H1 (cell line): ENCODE measurements at regions not wholly inside any gene's neighbourhood (a gene's known extent, or its start where the extent isn't known, plus 50 kb on each side); places are given as distances from the start of the nearest gene placed in this dataset.

Experiments used
- BRCA1 ChIP-seq: IDR thresholded peaks from 2 replicates; pipeline ENCODE4 v1.6.1; 2012; ENCODE audit warnings: low read depth, low read length, improper control_type of control experiment
- EP300 ChIP-seq, 2 experiments: IDR thresholded peaks; 1 replicate in 1 of 2; 2 replicates in 1 of 2; pipeline ENCODE4 v1.6.1; 2011 to 2012; ENCODE audit warnings: low read depth in 2 of 2, low read length in 2 of 2, mild to moderate bottlenecking in 2 of 2, borderline replicate concordance in 1 of 2, inconsistent platforms in 1 of 2, moderate library complexity in 1 of 2
- EZH2 ChIP-seq: fragments of 200-600 bp; sonication (generic); IDR thresholded peaks from 2 replicates; pipeline ENCODE4 v1.7.1; 2012; ENCODE audit warnings: low read depth, mild to moderate bottlenecking, moderate library complexity, low read length, inconsistent platforms; ENCODE audit not compliant: severe bottlenecking
- POLR2A ChIP-seq, 2 experiments: IDR thresholded peaks; 1 replicate in 1 of 2; 2 replicates in 1 of 2; pipeline ENCODE4 v1.6.1; 2011; ENCODE audit warnings: low read depth in 2 of 2, low read length in 2 of 2, mild to moderate bottlenecking in 2 of 2; ENCODE audit errors: control extremely low read depth in 1 of 2
- POU5F1 ChIP-seq: IDR thresholded peaks from 2 replicates; pipeline ENCODE4 v1.6.1; 2011; ENCODE audit warnings: low read depth, mild to moderate bottlenecking, low read length, moderate library complexity
- TF ChIP-seq, protein P1 (sequence below), 3 experiments: IDR thresholded peaks; 1 replicate in 2 of 3; 2 replicates in 1 of 3; pipeline versions ENCODE4 v1.5.1 to v1.6.1; 2011; ENCODE audit warnings: low read length in 3 of 3, mild to moderate bottlenecking in 3 of 3, inconsistent platforms in 2 of 3, low read depth in 1 of 3, moderate library complexity in 1 of 3; ENCODE audit not compliant: insufficient read depth in 1 of 3; ENCODE audit errors: control extremely low read depth in 1 of 3
- TF ChIP-seq, protein P2 (sequence below): IDR thresholded peaks from 2 replicates; pipeline ENCODE4 v1.6.1; 2011; ENCODE audit warnings: low read depth, mild to moderate bottlenecking, low read length; ENCODE audit not compliant: insufficient read depth

DNA sequence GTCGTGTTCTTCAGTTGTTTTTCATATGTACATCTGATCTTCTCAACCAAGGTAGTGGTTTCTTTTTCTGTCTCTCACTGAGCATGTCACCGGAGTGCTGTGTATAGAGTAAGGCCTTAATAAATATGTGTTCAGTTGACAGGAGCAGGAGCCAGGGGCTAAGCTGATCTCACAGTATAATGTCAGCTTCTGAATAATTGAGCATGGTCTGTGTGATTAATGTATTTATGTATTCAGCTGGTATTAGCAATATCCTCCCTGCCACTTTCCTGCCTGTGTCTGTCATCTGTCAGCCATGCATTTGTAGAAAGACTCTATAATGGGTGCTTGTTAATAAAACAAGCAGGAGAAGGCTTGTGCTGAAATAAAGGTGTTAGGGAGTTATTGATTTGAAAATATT is 198.9 kb downstream of the ADCYAP1 start:
- no peak for TF ChIP-seq POLR2A (IDR thresholded peaks at IDR 0.05; ENCODE audit: control extremely low read depth in 1 of 2, low read depth in 2 of 2, low read length in 2 of 2)
- no peak for TF ChIP-seq BRCA1
- TF ChIP-seq, protein P1, sequence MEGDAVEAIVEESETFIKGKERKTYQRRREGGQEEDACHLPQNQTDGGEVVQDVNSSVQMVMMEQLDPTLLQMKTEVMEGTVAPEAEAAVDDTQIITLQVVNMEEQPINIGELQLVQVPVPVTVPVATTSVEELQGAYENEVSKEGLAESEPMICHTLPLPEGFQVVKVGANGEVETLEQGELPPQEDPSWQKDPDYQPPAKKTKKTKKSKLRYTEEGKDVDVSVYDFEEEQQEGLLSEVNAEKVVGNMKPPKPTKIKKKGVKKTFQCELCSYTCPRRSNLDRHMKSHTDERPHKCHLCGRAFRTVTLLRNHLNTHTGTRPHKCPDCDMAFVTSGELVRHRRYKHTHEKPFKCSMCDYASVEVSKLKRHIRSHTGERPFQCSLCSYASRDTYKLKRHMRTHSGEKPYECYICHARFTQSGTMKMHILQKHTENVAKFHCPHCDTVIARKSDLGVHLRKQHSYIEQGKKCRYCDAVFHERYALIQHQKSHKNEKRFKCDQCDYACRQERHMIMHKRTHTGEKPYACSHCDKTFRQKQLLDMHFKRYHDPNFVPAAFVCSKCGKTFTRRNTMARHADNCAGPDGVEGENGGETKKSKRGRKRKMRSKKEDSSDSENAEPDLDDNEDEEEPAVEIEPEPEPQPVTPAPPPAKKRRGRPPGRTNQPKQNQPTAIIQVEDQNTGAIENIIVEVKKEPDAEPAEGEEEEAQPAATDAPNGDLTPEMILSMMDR (IDR thresholded peaks at IDR 0.05; ENCODE audit: control extremely low read depth in 1 of 3, insufficient read depth in 1 of 3, low read depth in 1 of 3, low read length in 3 of 3): no peak
- no peak for TF ChIP-seq POU5F1
- TF ChIP-seq EP300 (IDR thresholded peaks at IDR 0.05; ENCODE audit: borderline replicate concordance in 1 of 2, low read depth in 2 of 2, low read length in 2 of 2): no peak
- TF ChIP-seq, protein P2, sequence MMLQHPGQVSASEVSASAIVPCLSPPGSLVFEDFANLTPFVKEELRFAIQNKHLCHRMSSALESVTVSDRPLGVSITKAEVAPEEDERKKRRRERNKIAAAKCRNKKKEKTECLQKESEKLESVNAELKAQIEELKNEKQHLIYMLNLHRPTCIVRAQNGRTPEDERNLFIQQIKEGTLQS: no peak
- no peak for TF ChIP-seq EZH2
